ENCODE measurements at regions not wholly inside any gene's neighbourhood (a gene's known extent, or its start where the extent isn't known, plus 50 kb on each side); places are given as distances from the start of the nearest gene placed in this dataset.

DNA sequence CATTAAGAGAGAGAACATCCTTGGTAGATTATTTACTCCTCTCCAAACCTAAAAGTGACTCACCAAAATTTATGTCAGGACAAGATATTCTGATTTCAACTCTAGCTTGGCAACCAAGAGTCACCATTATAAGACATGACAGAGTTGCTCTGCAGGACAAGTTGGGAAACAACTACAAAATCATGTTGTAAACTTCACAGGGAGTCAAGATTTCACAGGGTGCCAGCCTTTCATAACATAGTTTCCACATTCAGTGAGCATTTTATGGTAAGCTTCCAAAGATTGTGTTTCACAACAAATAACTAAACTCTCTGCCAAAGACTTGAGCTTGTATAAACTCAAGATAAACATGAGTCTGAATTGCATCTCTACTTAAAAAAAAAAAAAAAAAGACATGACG, 121.0 kb upstream of the DIAPH2 start:
- no peaks in the 10 kb centered on the region for H3K36me3 ChIP-seq (ENCODE audit: control insufficient read depth, insufficient read depth, low read length)
- peak; percentile 3 for DNase-seq (ENCODE audit: low read depth)
- no peak overlapping the region for H3K4me3 ChIP-seq (ENCODE audit: low read depth, low read length)
- TF ChIP-seq CTCF (IDR thresholded peaks at IDR 0.05; ENCODE audit: insufficient read depth, low read depth, low read length), result no peak
- ChIA-PET POLR2A (no interaction called here), CTCF (no interaction called here)
- no peaks in the 10 kb centered on the region for H3K27me3 ChIP-seq (ENCODE audit: control insufficient read depth, insufficient read depth, low read length)

DNA sequence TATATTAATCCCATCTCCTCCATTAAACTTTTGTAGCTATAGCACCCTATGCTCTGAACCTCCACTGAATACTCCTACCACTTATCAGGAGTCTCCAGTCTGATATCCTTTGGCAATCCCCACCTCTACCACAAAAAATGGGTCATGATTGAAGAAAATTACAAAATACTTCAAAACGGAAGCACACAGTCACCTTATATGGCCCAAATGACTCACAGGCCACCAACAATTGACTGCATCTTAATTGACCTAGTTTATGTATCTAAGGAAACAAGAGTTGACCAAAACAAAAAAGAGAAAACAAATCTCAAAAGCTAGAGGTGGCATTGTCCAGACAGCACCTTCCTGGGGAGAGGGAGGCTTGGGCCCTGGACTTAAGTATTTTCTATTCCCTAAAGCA, 120.0 kb upstream of the DIAPH2 start:
- POLR2A ChIA-PET, result no interaction called here
- DNase-seq (ENCODE audit: low read depth), result no peak
- CTCF ChIA-PET, result no interaction called here

DNA sequence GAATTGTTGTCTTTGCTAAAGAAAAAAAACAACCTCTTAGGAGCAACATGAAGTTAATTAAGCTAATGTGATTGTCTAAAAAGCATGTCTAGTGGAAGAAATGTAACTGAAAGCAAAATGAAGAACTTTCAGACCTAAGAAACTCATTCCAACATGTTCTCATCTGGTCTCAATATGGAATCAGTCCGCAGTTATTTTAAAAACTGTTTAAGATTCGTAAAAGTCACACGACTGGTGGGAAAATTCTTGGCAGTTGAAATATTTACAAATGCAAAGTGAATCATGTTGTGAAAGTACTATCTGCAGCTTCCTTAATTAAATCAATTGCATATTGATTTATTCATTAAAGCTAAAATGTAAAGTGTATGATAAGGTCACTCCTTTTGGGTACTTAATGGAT, 117.8 kb upstream of the DIAPH2 start:
- DNase-seq (ENCODE audit: low read depth), result no peak
- ChIA-PET CTCF (no interaction called here), POLR2A (no interaction called here)
- Histone ChIP-seq H3K27me3 (ENCODE audit: control insufficient read depth, insufficient read depth, low read length) (no peaks in the 10 kb centered on the region), H3K4me3 (ENCODE audit: low read depth, low read length) (no peak overlapping the region), H3K36me3 (ENCODE audit: control insufficient read depth, insufficient read depth, low read length) (no peaks in the 10 kb centered on the region)
- no peak for TF ChIP-seq CTCF (IDR thresholded peaks at IDR 0.05; ENCODE audit: insufficient read depth, low read depth, low read length)

More for the DNA sequence above, 120.0 kb upstream of the DIAPH2 start:
- no peak overlapping the region for H3K4me3 ChIP-seq (ENCODE audit: low read depth, low read length)
- TF ChIP-seq CTCF (IDR thresholded peaks at IDR 0.05; ENCODE audit: insufficient read depth, low read depth, low read length), result no peak
- H3K27me3 ChIP-seq (ENCODE audit: control insufficient read depth, insufficient read depth, low read length), result no peaks in the 10 kb centered on the region
- no peaks in the 10 kb centered on the region for H3K36me3 ChIP-seq (ENCODE audit: control insufficient read depth, insufficient read depth, low read length)

- TF ChIP-seq CTCF (IDR thresholded peaks at IDR 0.05; ENCODE audit: insufficient read depth, low read depth, low read length), result no peak
- H3K4me3 ChIP-seq (ENCODE audit: low read depth, low read length), result no peak overlapping the region
- CTCF ChIA-PET, result no interaction called here
- no peak for DNase-seq (ENCODE audit: low read depth)
- POLR2A ChIA-PET, result no interaction called here
- H3K36me3 ChIP-seq (ENCODE audit: control insufficient read depth, insufficient read depth, low read length), result no peaks in the 10 kb centered on the region
- H3K27me3 ChIP-seq (ENCODE audit: control insufficient read depth, insufficient read depth, low read length), result no peaks in the 10 kb centered on the region
Observed at GRCh38 chrX:96568071-96568470, 116.6 kb upstream of the DIAPH2 start.

DNA sequence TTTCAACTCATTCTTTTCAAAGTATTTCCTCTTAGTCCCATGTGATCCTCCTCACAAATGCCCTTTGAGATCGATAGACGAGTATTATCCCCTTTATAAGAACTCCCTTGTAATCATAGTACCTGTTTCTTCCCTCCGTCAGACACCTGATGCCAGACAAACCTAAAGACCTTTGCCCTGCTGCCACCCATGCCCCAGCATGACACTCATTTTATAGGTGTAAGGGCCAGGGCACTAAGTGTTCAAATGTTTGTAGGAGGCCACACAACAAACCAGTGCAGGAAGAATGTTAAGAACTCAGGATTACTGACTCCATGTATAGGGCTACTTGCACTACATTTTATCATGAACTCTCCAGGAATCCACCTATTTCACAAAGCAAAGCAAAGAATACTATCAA, 115.6 kb upstream of the DIAPH2 start:
- no peaks in the 10 kb centered on the region for H3K36me3 ChIP-seq (ENCODE audit: control insufficient read depth, insufficient read depth, low read length)
- CTCF ChIA-PET, result no interaction called here
- H3K27me3 ChIP-seq (ENCODE audit: control insufficient read depth, insufficient read depth, low read length), result no peaks in the 10 kb centered on the region
- no peak for TF ChIP-seq CTCF (IDR thresholded peaks at IDR 0.05; ENCODE audit: insufficient read depth, low read depth, low read length)
- DNase-seq (ENCODE audit: low read depth), result no peak
- POLR2A ChIA-PET, result no interaction called here
- H3K4me3 ChIP-seq (ENCODE audit: low read depth, low read length), result no peak overlapping the region
